HG02623 (cell line): ENCODE measurements at regions not wholly inside any gene's neighbourhood (a gene's known extent, or its start where the extent isn't known, plus 50 kb on each side); places are given as distances from the start of the nearest gene placed in this dataset.
"Not testable (repeated sequence)": the region's sequence is repeated elsewhere in the genome, so short reads cannot be mapped to it uniquely, and the experiment has no call there.

Source experiments
- ATAC-seq: cut with Tn5 transposase; IDR thresholded peaks from one replicate; pipeline ENCODE4 v1.9.1; 2021; ENCODE audit warnings: moderate library complexity; ENCODE audit not compliant: unreplicated experiment

GRCh38 chr17:33989361-33990148, 265.5 kb upstream of the CCL2 start:
- ATAC-seq: no peak

DNA sequence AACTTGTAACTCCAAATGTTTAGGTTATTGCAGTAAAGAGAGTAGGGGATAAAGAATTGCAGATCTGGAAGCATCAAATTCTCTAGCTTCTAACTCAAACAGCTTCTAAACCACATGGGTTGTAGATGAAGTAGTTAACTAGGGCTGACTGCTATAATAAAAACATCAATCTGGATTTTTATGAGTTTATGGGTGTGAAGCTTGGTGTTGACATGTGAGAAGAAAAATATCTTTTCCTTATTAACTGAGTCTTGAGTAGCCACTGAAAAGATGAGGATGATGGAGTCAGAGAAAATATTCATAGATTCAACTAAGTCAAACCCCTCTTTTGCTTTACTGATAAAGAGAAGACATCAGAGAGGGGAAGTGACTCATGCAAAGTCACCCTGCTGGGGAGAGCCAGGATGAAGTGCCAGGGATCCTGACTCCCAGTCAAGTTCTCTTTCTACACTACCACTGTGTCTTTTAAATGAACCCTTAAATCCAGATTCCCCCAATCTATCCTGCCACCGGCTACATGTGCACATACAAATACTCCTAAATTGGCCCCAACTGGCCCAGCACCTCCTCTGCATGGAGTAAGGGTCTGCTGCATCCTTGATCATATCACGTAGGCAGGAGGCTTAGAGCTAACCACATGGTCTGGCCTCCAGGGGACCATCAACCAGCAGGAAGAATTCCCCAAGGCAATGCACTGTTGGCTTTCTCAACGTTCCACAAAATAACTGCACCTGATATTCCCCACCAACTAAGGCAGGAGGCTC, 264.0 kb upstream of the CCL2 start:
- no peak for ATAC-seq

- ATAC-seq: no peak
These were observed 263.0 kb upstream of the CCL2 start for GRCh38 chr17:33992113-33992512.

GRCh38 chr17:34000639-34001038, 254.4 kb upstream of the CCL2 start:
- no peak for ATAC-seq

DNA sequence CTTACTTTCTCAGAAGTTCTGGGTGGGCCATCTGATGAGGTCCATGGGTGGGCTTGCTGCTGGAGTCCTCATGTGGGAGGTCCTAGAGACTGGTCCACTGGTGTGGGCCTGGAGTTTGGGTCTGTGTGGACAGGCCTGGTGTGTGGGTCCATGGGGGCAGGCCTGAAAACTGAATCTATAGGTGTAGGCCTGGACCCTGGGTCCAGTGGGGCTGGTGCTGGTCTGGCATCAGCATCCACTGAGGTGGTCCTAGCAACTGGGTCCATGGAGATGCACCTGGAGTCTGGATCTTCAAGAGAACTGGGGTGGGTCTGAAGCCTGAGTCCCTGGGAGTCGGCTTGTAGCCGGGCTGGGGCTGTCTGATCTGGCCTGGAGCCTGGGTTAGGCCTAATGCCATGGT, 253.8 kb upstream of the CCL2 start:
- no peak for ATAC-seq

GRCh38 chr17:34006126-34006525, 249.0 kb upstream of the CCL2 start:
- ATAC-seq: no peak

GRCh38 chr17:34008125-34008524, 247.0 kb upstream of the CCL2 start:
- no peak for ATAC-seq

DNA sequence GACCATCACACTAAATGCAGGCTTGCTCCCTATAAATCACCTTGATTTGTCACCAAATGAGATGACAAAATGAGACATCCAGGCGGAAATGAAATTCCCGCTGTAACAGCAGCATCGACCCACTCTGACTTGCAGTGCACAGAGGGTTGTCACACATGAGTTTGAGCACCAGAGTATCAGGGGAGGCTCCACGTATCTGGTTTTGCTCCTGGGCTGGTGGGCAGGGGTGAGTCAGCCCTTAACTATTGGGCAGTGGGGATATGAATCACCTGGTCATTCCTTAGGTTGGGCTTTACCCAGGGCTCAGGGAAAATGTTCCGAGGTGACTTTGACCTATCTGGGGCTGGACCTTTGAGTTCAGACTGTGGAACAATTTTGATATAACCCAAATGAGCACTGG, 245.2 kb upstream of the CCL2 start:
- no peak for ATAC-seq

DNA sequence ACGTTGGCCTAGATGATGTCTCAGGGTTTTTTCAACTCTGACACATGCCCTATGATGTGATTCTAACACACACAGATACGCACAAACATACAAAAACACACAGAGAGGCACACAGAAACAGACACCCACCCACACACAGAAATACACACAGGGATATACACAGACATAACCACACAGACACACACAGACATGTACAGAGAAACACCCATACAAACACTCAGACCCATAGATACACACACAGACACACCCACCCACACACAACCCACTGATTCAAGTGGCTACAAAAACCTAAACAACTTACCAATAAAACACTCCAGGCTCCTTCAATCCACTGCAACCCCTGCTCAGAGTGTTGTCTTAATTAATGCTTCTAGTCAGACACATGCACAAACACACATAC, 244.6 kb upstream of the CCL2 start:
- ATAC-seq: no peak

DNA sequence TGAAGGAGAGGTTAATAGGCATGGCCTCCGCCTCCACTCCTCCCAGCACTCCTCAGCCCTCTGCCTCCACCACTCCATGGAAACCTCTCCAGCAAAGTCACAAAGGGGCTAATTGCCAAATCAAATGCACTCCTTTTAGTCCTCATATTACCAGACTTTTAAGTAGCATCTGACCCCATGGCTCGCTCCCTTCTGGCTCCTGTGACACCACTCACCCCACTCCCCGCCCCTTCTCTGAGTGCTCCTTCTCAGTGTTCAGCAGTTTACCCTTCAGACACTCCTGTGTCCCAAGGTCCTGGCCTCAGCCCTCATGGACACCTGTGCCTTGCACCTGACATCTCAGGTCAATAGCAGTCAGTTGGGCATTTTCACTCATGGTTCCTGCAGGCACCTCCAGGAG, 243.5 kb upstream of the CCL2 start:
- no peak for ATAC-seq

- no peak for ATAC-seq
These were observed 242.2 kb upstream of the CCL2 start for GRCh38 chr17:34012709-34013375.

DNA sequence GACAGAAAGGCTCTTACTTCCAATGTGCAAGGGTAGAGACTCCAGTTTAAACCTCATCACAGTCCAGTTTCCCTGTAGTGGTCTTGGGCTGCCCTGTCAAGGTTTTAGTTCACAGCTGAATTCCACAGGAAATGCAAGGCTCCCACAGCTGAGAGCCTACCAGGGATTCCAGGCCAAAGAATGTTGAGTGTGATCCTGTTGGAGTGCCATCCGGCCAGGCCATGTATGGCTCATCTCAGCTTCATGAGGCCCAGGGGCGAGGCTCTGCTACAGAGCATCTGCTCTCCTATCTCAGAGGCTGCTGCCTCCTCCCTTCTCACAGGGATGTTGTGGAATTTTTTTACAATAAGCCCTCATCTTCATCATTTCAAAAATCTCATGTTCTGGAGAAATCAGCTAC, 239.8 kb upstream of the CCL2 start:
- no peak for ATAC-seq

- no peak for ATAC-seq
These were observed 230.7 kb upstream of the CCL2 start for GRCh38 chr17:34024386-34024785.

DNA sequence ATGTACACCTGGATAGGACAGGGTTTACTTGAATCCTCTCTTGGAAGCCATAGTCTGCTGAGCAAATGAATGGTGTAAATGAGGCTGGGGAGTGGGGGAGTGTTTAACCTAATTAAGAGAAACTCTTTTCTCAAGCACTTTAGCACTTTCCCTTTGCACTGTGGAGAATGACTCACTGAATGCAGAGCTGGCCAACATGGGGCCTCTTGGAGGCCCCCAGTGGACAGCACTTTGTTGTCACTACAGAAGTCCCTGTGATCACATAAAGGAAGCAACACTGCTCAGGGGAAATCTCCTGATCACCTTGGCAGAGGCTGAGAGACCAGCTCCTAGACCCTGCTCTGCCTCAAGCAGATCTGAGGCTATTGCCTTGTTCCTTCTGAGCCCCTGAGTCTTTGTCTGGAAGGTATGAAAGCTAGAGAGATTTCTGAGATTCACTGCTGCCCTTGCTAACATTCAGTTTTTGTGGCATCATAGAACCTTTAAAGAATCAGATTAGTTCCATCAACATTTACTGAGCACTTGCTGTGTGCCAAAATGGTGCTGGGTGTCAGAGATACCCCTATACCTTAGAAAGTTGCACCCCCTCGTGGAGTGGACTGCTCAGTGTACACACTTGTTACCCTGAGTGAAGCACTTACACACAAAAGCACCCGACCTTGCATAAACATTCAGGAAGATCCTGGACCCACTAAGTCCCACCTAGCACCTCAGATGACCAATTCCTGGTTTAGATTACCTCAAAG, 230.1 kb upstream of the CCL2 start:
- no peak for ATAC-seq

DNA sequence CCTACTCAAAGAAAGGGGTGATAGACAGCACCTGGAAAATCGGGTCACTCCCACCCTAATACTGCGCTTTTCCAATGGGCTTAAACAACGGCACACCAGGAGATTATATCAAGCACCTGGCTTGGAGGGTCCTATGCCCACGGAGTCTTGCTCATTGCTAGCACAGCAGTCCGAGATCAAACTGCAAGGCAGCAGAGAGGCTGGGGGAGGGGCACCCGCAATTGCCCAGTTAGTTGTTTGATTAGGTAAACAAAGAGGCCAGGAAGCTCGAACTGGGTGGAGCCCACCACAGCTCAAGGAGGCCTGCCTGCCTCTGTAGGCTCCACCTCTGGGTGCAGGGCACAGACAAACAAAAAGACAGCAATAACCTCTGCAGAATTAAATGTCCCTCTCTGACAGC, 224.5 kb upstream of the CCL2 start:
- not testable (repeated sequence) for ATAC-seq

DNA sequence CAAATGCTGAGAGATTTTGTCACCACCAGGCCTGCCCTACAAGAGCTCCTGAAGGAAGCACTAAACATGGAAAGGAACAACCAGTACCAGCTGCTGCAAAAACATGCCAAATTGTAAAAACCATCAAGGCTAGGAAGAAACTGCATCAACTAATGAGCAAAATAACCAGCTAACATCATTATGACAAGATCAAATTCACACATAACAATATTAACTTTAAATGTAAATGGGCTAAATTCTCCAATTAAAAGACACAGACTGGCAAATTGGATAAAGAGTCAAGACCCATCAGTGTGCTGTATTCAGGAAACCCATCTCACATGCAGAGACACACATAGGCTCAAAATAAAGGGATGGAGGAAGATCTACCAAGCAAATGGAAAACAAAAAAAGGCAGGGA, 222.8 kb upstream of the CCL2 start:
- ATAC-seq: not testable (repeated sequence)

DNA sequence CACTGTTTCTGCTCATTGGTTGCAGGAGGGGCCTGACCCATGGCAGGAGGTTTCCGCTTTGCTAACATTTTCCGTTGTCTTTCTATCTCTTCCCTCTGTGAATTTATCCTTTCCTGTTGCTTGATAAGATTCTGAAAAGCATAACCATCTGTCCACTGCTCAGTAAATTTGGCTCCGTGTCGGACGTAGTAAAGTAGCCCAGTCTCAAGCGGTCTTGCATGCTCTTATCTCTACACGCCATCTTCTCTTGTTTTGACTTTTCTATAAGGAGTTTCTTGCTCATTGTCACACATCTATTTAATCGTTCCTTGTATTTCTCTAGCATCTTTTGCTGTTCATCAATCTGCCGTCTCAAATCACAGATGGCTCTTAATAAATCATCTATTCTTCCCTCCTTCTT, 216.3 kb upstream of the CCL2 start:
- not testable (repeated sequence) for ATAC-seq

DNA sequence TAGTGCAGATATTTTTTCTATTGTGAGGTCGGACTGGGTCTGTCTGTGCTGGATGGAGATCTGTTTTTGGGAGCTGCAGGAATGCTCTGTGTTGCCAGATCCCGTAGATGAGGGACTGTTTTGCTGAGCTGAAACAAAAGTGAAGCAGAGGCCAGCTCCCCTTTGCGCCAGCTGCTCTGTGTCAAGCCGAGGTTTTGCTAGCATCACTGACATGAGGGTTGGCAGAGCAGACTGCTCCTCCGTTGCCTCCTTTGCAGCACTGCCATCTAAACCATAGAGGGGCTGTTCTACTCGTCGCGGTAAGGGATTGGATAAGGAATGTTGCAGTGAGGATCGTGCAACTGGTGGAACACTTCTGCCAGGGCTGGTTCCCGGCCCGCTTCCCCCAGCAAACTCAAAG, 215.9 kb upstream of the CCL2 start:
- not testable (repeated sequence) for ATAC-seq

DNA sequence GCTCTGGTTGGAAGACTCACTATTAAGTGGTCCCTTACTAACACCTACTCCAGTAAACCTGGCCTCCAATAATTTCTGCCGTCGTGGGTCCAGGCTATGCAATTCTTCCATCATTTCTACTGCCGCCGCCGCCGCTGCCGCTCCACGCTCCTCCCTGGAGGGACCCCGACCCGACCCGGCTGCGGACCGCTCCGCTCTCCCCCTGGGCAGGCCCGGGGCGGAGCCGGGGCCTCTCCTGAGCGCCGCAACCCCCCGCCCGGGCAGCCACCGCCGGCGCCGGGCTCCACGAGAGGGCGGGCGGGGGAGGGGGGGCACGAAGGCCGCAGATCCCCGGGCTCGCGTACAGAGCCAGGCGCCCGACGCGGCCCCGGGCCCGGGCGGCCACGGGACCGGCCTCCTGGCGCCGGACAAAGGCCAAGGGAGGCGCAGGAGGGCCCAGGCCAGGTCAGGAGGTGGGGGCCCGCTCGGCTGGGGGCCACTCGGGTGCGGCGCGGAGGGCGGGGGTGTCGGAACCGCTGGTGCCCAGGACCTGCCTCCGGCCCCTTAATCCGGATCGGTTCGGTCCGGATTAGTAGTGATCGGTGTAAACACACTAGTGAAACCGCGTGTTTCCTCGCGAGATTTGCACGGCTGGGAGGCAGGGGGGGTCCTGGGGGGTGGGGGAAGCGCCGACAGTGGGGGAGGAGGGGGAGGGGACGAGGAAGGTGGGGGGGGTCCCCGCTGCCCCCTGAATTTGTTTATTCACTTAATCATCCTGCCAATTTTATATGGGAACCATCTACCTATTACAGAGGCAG, 215.1 kb upstream of the CCL2 start:
- not testable (repeated sequence) for ATAC-seq

- no peak for ATAC-seq
These were observed 209.1 kb upstream of the CCL2 start for GRCh38 chr17:34045990-34046389.
